Limb (tissue), 2 donors: ENCODE measurements at regions not wholly inside any gene's neighbourhood (a gene's known extent, or its start where the extent isn't known, plus 50 kb on each side); places are given as distances from the start of the nearest gene placed in this dataset.

Experiments used
- DNase-seq, 2 donors: peaks; one replicate each; pipeline ENCODE4 v3.0.0-alpha.2; 2016; ENCODE audit errors: extremely low spot score in 2 of 2

GRCh38 chr2:139317259-139317658, 537.1 kb upstream of the NXPH2 start:
- DNase-seq, result no peak

- no peak for DNase-seq
These were observed 533.9 kb upstream of the NXPH2 start for GRCh38 chr2:139314059-139314458.

DNA sequence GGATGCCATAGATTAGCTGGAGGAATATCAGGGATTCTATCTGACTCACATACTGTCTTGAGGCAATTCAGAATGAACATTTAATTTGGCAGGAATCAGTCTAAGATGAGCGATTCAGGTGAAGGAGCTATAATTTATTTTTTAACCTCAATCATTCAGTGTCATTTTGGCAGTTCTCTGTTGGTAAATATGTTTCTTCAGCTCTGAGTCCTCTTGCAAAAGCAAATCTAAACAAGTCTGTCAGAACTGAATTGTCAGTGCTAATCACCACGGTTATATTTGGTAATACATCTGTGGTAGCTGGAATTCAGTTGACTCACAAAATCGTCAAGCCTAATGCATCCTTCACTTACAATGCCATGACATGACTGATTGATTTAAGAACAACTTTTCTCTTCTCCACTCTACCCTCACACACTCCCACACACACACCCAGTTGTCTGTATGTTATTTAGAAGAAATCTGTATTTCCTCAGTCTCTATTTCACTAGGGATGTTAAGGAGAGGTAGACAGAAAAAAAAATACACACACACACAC, 516.6 kb upstream of the NXPH2 start:
- DNase-seq, result no peak

GRCh38 chr2:139293992-139294548, 513.9 kb upstream of the NXPH2 start:
- DNase-seq, result no peak

GRCh38 chr2:139281124-139281523, 500.9 kb upstream of the NXPH2 start:
- DNase-seq, result no peak

DNA sequence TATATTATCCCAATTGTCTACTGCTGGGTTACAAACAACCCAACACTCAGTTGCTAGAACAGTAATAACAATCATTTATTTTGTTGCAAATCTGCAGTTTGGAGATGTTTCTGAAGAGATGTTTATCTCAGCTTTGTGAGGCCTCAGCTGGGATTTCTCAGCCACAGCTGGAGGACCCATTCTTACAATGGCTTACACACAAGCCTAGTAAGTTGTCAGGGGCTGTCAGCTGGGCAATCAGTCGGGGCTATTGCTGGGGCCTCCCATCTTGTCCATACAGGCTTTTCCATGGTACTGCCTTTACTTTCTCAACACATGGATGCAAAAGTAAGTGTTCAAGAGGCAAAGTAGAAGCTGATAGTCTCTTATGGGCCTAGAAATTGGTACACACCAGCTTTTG, 491.7 kb upstream of the NXPH2 start:
- DNase-seq, result no peak

- DNase-seq, result no peak
These were observed 491.0 kb upstream of the NXPH2 start for GRCh38 chr2:139271149-139271548.

- DNase-seq, result no peak
These were observed 479.9 kb upstream of the NXPH2 start for GRCh38 chr2:139260052-139260430.

DNA sequence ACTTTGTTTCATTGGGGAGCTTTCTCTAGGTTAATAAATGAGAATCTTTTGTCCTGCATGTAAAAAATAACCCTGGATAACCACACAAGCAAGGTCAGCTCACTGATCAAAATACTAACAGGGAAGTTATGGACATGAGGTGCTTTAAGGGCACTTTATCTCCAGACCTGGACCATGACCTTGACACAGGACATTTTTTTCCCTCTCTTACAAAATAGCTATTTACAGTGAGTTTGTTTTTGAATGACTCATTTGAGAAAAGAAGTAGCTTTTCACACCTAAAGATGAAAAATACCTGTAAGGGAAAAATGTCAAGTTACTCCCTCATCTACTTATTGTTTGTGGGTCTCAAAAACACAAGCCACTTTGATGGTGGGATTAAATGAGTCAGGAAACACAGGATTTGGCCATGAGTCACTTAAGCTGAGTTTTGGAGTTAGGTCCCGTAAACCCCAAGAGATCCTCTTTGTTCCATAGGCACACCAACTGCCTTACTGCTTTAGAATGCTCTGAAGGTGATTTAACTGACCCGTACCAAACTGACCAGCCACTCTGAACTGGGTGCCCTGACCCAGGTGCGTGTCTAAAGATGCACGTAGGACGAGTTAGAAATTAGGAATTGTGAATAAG, 479.3 kb upstream of the NXPH2 start:
- no peak for DNase-seq

- no peak for DNase-seq
These were observed 461.1 kb upstream of the NXPH2 start for GRCh38 chr2:139241286-139241685.

GRCh38 chr2:139237023-139237422, 456.8 kb upstream of the NXPH2 start:
- DNase-seq, result no peak

- DNase-seq, result no peak
These were observed 450.7 kb upstream of the NXPH2 start for GRCh38 chr2:139230881-139231280.

GRCh38 chr2:139228276-139228675, 448.1 kb upstream of the NXPH2 start:
- DNase-seq, result no peak

- no peak for DNase-seq
These were observed 445.8 kb upstream of the NXPH2 start for GRCh38 chr2:139225961-139226360.

- DNase-seq, result no peak
These were observed 438.0 kb upstream of the NXPH2 start for GRCh38 chr2:139218181-139218580.

DNA sequence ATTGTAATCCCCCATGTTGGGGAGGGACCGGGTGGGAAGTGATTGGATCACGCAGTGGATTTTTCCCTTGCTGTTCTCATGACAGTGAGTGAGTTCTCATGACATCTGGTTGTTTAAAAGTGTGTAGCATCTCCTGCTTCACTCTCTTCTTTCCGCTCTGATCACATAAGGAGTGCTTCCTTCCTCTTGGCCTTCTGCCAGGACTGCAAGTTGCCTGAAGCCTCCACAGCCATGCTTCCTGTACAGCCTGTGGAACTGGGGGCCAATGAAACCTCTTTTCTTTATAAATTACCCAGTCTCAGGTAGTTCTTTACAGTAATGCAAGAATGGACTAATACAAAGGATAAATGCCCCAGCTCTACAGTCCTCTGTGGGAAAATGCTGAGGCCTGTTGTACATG, 437.5 kb upstream of the NXPH2 start:
- no peak for DNase-seq

- no peak for DNase-seq
These were observed 436.2 kb upstream of the NXPH2 start for GRCh38 chr2:139216435-139216834.

- no peak for DNase-seq
These were observed 434.6 kb upstream of the NXPH2 start for GRCh38 chr2:139214801-139215200.

- DNase-seq, result no peak
These were observed 429.4 kb upstream of the NXPH2 start for GRCh38 chr2:139209586-139209985.

- no peak for DNase-seq
These were observed 421.3 kb upstream of the NXPH2 start for GRCh38 chr2:139201516-139201915.

DNA sequence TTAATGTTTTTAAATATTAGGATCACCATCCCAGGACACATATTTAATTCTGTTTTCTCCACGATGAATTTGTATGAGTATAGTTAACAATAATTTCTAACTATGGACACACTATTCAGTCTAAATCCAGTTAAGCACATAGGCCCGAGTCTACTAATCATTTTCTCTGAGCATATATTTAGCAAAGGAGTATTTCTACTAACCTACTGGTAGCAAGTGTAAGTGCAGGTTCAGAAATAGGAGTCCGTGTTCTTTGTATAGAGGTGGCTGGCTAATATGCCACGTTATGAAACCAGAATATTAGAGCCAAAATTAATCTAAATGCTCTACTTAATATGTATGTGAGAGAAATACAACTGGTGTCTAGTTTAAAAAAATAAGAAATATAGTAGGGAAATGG, 416.6 kb upstream of the NXPH2 start:
- DNase-seq, result no peak

- no peak for DNase-seq
These were observed 414.4 kb upstream of the NXPH2 start for GRCh38 chr2:139194546-139194945.

DNA sequence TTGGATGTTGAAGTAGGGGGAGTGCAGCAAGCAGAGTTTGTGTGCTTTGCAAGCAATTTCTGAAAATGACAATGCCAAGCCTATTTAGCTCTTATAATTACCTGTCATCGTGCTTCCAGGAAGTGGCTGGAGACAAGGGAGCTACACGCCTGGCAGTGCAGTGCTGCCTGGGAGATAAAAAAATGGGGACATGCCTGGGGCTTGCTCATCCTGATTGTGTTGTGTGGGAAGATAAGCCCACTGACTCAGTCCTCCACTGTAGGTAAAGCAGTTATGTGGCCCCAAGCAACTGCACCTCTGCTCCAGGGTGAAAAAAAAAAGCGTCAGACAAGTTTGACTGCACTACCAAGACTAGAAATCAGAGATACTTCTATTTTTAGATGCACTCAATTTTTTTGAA, 396.9 kb upstream of the NXPH2 start:
- no peak for DNase-seq

DNA sequence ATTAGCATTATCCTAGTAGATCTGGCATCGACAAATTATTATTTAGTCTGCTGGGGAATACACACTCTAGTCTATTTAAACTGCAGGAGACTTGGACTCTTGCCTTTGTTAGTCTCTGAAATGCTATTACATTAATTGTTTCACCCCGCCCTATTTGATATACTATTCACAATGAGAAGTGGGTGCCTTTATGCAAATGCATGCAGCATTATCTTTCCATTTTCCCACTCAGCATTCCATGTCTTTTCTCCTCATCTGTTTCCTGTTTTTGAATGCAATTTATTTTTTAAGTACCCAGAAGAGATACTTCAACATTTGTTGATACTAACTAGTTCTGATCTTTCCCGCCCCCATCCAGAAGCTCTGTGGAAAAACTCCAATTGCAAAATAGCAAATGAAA, 395.3 kb upstream of the NXPH2 start:
- DNase-seq, result no peak
